ENCODE measurements at regions not wholly inside any gene's neighbourhood (a gene's known extent, or its start where the extent isn't known, plus 50 kb on each side); places are given as distances from the start of the nearest gene placed in this dataset.

DNA sequence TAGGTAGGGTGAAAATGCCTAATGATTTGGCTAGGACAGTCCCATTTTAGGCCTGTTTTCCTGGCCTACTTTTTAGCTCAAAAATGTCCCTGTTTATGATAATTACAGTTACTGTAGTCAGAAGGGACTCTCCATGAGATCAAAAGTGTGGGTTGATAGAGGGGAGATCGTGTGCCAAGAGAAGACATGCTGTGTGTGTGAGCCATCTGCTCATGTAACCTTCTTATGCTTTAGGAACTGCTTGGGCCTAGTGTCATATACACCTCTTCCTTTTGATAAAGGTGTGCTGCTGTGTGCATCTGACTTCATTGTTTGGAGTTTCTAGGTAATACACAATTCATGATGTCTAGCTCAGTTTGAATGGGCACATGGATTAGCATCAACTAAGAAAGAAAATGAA lies 786.5 kb downstream of the PDCD6IP start:
- TF ChIP-seq, protein P1, sequence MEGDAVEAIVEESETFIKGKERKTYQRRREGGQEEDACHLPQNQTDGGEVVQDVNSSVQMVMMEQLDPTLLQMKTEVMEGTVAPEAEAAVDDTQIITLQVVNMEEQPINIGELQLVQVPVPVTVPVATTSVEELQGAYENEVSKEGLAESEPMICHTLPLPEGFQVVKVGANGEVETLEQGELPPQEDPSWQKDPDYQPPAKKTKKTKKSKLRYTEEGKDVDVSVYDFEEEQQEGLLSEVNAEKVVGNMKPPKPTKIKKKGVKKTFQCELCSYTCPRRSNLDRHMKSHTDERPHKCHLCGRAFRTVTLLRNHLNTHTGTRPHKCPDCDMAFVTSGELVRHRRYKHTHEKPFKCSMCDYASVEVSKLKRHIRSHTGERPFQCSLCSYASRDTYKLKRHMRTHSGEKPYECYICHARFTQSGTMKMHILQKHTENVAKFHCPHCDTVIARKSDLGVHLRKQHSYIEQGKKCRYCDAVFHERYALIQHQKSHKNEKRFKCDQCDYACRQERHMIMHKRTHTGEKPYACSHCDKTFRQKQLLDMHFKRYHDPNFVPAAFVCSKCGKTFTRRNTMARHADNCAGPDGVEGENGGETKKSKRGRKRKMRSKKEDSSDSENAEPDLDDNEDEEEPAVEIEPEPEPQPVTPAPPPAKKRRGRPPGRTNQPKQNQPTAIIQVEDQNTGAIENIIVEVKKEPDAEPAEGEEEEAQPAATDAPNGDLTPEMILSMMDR (IDR thresholded peaks at IDR 0.05; ENCODE audit: insufficient read depth, low read length, poor library complexity, severe bottlenecking), result no peak
- TF ChIP-seq EZH2phosphoT487 (conservative IDR thresholded peaks at IDR 0.05; ENCODE audit: low read length), result no peak
